ENCODE measurements at regions not wholly inside any gene's neighbourhood (a gene's known extent, or its start where the extent isn't known, plus 50 kb on each side); places are given as distances from the start of the nearest gene placed in this dataset.

GRCh38 chr4:125420526-125420925 lies 105.8 kb downstream of the FAT4 start:
- TF ChIP-seq POLR2A (IDR thresholded peaks at IDR 0.05; ENCODE audit: low read depth, low read length) (no peak), POLR2AphosphoS5 (IDR thresholded peaks at IDR 0.05; ENCODE audit: low read depth, low read length) (no peak), TAF1 (IDR thresholded peaks at IDR 0.05; ENCODE audit: low read depth, low read length) (no peak), POU2F2 (IDR thresholded peaks at IDR 0.05; ENCODE audit: low read depth, low read length) (no peak)
